ENCODE measurements at regions not wholly inside any gene's neighbourhood (a gene's known extent, or its start where the extent isn't known, plus 50 kb on each side); places are given as distances from the start of the nearest gene placed in this dataset.

DNA sequence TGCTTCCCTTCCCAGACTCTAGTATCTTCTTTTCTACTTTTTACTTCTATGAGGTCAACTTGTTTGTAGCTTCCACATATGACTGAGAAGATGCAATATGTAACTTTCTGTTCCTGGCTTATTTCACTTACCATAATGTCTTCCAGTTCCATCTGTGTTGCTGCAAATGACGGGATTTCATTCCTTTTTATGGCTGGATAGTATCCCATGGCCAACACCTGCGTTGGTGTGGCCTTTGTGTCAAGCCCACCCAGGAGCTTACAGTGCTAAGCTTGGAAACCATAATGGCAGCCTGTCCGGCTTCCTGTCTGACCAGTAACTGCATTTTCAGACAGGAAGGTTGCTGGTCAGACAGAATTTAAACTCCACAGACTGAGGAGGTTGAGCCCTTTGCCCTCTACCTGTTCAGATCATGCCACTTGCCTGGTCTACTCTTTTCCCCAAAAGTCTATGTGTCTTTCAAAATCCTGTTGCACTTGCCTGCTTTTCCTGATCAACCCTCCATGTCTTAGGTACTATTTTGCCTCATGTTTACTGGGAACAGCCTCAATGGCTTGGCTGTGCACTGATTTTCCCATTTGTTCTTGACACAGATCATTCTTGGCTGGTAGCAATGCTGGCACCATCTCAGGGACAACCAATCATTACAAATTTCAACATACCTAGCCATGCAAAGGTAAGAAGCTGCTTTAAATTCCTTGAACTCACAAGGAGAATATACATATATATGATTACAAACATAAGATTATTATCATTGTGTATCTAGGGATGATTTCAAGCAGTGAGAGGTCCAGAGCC, 114.3 kb upstream of the PLEKHG1 start:
- no peak overlapping the region for H3K4me3 ChIP-seq (ENCODE audit: low read depth, low read length)
- no peaks in the 10 kb centered on the region for H3K36me3 ChIP-seq (ENCODE audit: control insufficient read depth, insufficient read depth, low read length)
- no peak for DNase-seq (ENCODE audit: low read depth)
- H3K27me3 ChIP-seq (ENCODE audit: control insufficient read depth, insufficient read depth, low read length): no peaks in the 10 kb centered on the region
- TF ChIP-seq, protein P1, sequence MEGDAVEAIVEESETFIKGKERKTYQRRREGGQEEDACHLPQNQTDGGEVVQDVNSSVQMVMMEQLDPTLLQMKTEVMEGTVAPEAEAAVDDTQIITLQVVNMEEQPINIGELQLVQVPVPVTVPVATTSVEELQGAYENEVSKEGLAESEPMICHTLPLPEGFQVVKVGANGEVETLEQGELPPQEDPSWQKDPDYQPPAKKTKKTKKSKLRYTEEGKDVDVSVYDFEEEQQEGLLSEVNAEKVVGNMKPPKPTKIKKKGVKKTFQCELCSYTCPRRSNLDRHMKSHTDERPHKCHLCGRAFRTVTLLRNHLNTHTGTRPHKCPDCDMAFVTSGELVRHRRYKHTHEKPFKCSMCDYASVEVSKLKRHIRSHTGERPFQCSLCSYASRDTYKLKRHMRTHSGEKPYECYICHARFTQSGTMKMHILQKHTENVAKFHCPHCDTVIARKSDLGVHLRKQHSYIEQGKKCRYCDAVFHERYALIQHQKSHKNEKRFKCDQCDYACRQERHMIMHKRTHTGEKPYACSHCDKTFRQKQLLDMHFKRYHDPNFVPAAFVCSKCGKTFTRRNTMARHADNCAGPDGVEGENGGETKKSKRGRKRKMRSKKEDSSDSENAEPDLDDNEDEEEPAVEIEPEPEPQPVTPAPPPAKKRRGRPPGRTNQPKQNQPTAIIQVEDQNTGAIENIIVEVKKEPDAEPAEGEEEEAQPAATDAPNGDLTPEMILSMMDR (IDR thresholded peaks at IDR 0.05; ENCODE audit: insufficient read depth, low read length, poor library complexity, severe bottlenecking): no peak

DNA sequence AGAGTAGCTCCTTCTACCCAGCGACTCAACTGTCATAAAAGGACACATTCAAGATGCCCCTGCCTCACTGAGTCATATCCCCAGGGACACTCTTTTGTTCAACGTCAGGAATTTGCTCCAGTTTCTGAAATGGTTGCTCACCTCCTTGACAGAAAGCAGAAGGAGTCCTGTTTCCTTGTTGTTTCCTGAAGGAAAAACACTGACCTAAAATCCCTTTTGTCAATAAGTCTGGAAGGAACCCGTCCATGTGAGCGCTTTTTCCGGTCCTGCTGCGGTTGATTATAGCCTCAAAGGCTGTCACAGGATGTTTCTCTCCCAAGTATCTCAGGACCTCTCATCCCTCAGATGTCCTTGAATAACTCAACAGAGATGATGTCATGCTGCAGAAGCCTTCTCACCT, 113.6 kb upstream of the PLEKHG1 start:
- DNase-seq (ENCODE audit: low read depth): no peak

DNA sequence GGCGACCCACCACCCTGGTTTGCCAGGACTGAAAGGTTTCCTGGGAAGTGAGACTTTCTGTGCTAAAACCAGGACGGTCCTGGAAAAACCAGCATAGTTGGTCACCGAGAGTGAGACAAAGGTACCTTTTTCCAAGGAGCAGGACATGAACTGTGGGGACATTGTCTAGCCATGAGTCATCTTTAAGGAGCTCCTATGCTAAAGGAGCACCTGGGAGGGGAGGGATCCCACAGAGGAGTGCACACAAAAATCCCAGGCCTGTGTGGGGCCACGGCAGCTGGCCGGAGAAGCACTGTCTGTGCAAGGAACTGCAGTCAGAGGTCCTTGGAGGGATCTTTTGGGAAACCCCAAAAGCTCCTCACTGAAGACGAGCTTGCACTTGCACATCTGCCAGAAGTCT, 109.1 kb upstream of the PLEKHG1 start:
- Histone ChIP-seq H3K4me3 (ENCODE audit: low read depth, low read length) (no peak overlapping the region), H3K36me3 (ENCODE audit: control insufficient read depth, insufficient read depth, low read length) (no peaks in the 10 kb centered on the region), H3K27me3 (ENCODE audit: control insufficient read depth, insufficient read depth, low read length) (no peaks in the 10 kb centered on the region)
- TF ChIP-seq, protein P1 (IDR thresholded peaks at IDR 0.05; ENCODE audit: insufficient read depth, low read length, poor library complexity, severe bottlenecking): no peak
- DNase-seq (ENCODE audit: low read depth): no peak

More for the DNA sequence above, 113.6 kb upstream of the PLEKHG1 start:
- TF ChIP-seq, protein P1 (IDR thresholded peaks at IDR 0.05; ENCODE audit: insufficient read depth, low read length, poor library complexity, severe bottlenecking): no peak
- no peaks in the 10 kb centered on the region for H3K27me3 ChIP-seq (ENCODE audit: control insufficient read depth, insufficient read depth, low read length)
- H3K4me3 ChIP-seq (ENCODE audit: low read depth, low read length): no peak overlapping the region
- no peaks in the 10 kb centered on the region for H3K36me3 ChIP-seq (ENCODE audit: control insufficient read depth, insufficient read depth, low read length)

DNA sequence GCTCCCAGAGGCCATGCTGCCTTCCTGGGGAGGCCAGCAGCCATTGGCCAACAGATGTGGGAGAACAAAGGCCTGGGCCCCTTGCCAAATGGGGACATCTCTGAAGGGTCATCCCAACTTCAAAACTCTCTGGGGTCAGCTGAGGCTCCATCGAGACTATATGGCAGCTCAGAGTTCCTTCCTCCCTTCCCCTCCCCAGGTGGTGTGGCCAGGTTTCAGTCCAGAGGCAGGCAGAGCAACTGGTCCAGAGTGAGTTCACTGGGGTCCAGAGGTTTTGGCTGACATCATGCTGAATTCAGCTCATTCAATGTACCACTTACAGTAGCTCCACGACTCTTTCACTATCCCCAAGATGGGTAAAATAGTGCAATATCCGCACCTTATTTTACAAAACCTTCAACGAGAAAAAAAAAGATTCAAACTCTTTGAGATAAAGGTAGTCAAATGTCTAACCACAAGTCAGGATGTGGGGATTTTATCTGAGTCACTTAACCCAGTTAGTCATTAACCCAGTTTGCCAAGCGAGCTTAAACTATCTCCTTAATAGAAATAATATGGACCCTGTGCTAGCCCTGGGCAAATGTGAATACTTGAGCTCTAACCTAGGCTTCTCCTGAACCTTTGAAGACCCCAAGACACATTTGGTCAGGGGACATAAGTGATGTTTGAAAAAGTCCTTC, 108.4 kb upstream of the PLEKHG1 start:
- H3K36me3 ChIP-seq (ENCODE audit: control insufficient read depth, insufficient read depth, low read length): no peaks in the 10 kb centered on the region
- peak; percentile 90 for DNase-seq (ENCODE audit: low read depth)
- TF ChIP-seq, protein P1 (IDR thresholded peaks at IDR 0.05; ENCODE audit: insufficient read depth, low read length, poor library complexity, severe bottlenecking): no peak
- H3K27me3 ChIP-seq (ENCODE audit: control insufficient read depth, insufficient read depth, low read length): no peaks in the 10 kb centered on the region
- H3K4me3 ChIP-seq (ENCODE audit: low read depth, low read length): no peak overlapping the region

DNA sequence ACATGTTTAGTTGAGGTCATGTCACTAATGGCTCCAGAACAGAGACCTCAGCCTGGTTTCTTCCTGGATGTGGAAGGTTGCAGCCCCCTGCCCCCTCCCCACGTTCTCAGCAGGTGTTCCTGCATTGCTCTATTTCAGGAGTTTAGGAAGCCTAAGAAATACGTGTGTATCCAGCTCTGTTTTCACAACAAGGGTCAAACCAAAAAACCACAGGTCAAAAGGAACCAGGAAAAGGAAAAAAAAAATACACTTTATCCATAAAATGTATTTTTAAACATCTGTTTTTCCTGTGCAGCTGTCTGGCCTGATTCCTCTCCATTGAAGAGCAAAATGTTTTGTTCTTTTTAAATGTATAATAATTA, 107.9 kb upstream of the PLEKHG1 start:
- H3K36me3 ChIP-seq (ENCODE audit: control insufficient read depth, insufficient read depth, low read length): no peaks in the 10 kb centered on the region
- TF ChIP-seq, protein P1 (IDR thresholded peaks at IDR 0.05; ENCODE audit: insufficient read depth, low read length, poor library complexity, severe bottlenecking): no peak
- H3K4me3 ChIP-seq (ENCODE audit: low read depth, low read length): no peak overlapping the region
- DNase-seq (ENCODE audit: low read depth): no peak
- H3K27me3 ChIP-seq (ENCODE audit: control insufficient read depth, insufficient read depth, low read length): no peaks in the 10 kb centered on the region
